ENCODE measurements at regions not wholly inside any gene's neighbourhood (a gene's known extent, or its start where the extent isn't known, plus 50 kb on each side); places are given as distances from the start of the nearest gene placed in this dataset.
A peak's percentile ranks its signal among the peaks of the same experiment; 100 is the strongest.
"Not testable (repeated sequence)": the region's sequence is repeated elsewhere in the genome, so short reads cannot be mapped to it uniquely, and the experiment has no call there.

DNA sequence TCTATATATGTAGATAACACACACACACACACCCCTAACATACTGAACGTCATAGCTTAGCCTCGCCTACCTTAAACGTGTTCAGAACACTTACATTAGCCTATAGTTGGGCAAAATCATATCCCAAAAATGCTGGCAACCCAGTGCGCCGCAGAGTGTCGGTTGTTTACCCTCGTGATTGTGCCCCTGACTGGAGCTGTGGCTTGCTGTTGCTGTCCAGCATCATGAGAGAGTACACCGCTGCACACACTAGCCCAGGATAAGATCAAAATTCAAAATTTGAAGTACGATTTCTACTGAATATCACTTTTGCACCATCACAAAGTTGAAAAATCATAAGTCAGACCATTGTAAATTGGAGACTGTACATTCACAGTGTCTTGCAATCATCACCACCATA lies 73.1 kb upstream of the COG2 start:
- DNase-seq (ENCODE audit: low read depth in 2 of 2), result no peak
- no peak overlapping the region for H3K4me3 ChIP-seq (replicated peaks in 1 of 2; ENCODE audit: low read depth in 2 of 2, low read length in 2 of 2)
- TF ChIP-seq, protein P1, sequence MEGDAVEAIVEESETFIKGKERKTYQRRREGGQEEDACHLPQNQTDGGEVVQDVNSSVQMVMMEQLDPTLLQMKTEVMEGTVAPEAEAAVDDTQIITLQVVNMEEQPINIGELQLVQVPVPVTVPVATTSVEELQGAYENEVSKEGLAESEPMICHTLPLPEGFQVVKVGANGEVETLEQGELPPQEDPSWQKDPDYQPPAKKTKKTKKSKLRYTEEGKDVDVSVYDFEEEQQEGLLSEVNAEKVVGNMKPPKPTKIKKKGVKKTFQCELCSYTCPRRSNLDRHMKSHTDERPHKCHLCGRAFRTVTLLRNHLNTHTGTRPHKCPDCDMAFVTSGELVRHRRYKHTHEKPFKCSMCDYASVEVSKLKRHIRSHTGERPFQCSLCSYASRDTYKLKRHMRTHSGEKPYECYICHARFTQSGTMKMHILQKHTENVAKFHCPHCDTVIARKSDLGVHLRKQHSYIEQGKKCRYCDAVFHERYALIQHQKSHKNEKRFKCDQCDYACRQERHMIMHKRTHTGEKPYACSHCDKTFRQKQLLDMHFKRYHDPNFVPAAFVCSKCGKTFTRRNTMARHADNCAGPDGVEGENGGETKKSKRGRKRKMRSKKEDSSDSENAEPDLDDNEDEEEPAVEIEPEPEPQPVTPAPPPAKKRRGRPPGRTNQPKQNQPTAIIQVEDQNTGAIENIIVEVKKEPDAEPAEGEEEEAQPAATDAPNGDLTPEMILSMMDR (IDR thresholded peaks at IDR 0.05; ENCODE audit: low read depth, low read length), result no peak

GRCh38 chr1:230568676-230569075 lies 73.6 kb upstream of the COG2 start:
- TF ChIP-seq, protein P1 (IDR thresholded peaks at IDR 0.05; ENCODE audit: low read depth, low read length), result no peak

DNA sequence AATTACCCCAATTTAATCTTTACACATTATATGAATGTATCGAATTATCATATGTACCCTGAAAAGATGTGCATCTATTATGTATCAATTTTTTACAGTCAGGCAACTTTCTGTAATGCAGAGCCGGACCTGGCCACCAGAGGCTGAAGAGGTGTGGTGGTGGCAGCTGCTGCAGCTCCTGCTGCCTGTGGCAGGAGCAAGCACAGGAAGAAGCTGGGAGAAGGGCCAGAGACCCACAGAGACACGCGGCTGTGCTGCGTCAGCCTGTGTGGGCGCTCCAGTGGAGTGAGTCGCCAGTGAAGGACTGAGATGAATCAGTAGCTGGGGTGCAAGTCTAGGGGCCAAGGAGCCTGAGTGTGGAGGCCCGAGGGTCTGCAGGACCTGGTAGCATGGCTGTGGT lies 74.3 kb upstream of the COG2 start:
- TF ChIP-seq, protein P1 (IDR thresholded peaks at IDR 0.05; ENCODE audit: low read depth, low read length), result no peak
- H3K4me3 ChIP-seq (replicated peaks in 1 of 2; ENCODE audit: low read depth in 2 of 2, low read length in 2 of 2), result no peak overlapping the region
- peak; percentile 3 to 37 for DNase-seq (ENCODE audit: low read depth in 2 of 2)

More at GRCh38 chr1:230568676-230569075, 73.6 kb upstream of the COG2 start:
- no peak for DNase-seq (ENCODE audit: low read depth in 2 of 2)
- H3K4me3 ChIP-seq (replicated peaks in 1 of 2; ENCODE audit: low read depth in 2 of 2, low read length in 2 of 2), result no peak overlapping the region

GRCh38 chr1:230567221-230567575 lies 75.1 kb upstream of the COG2 start:
- no peak for DNase-seq (ENCODE audit: low read depth in 2 of 2)
- TF ChIP-seq, protein P1 (IDR thresholded peaks at IDR 0.05; ENCODE audit: low read depth, low read length), result no peak
- no peak overlapping the region for H3K4me3 ChIP-seq (replicated peaks in 1 of 2; ENCODE audit: low read depth in 2 of 2, low read length in 2 of 2)

- not testable (repeated sequence) for DNase-seq (ENCODE audit: low read depth in 2 of 2); H3K4me3 ChIP-seq (replicated peaks in 1 of 2; ENCODE audit: low read depth in 2 of 2, low read length in 2 of 2)
Observed at GRCh38 chr1:230566532-230567220, 75.6 kb upstream of the COG2 start.

GRCh38 chr1:230565141-230565540 lies 77.1 kb upstream of the COG2 start:
- H3K4me3 ChIP-seq (replicated peaks in 1 of 2; ENCODE audit: low read depth in 2 of 2, low read length in 2 of 2), result no peak overlapping the region
- no peak for DNase-seq (ENCODE audit: low read depth in 2 of 2)
- TF ChIP-seq, protein P1 (IDR thresholded peaks at IDR 0.05; ENCODE audit: low read depth, low read length), result no peak

- no peak overlapping the region for H3K4me3 ChIP-seq (replicated peaks in 1 of 2; ENCODE audit: low read depth in 2 of 2, low read length in 2 of 2)
- no peak for DNase-seq (ENCODE audit: low read depth in 2 of 2)
- TF ChIP-seq, protein P1 (IDR thresholded peaks at IDR 0.05; ENCODE audit: low read depth, low read length), result no peak
Observed at GRCh38 chr1:230563591-230563990, 78.7 kb upstream of the COG2 start.
